ENCODE measurements at regions not wholly inside any gene's neighbourhood (a gene's known extent, or its start where the extent isn't known, plus 50 kb on each side); places are given as distances from the start of the nearest gene placed in this dataset.

- Mint-ChIP-seq H3K27ac (no peak overlapping the region), H3K9me3 (no peaks in the 10 kb centered on the region), H3K36me3 (no peaks in the 10 kb centered on the region), H3K4me3 (no peak overlapping the region), H3K4me1 (no peaks in the 10 kb centered on the region), H3K27me3 (peaks cover 2% of the 10 kb centered on the region)
- POLR2A ChIA-PET: no interaction called here
- DNase-seq: no peak
- no peak for ATAC-seq (ENCODE audit: low read depth)
Observed at GRCh38 chr2:16021611-16022363, 81.4 kb downstream of the MYCN start.

GRCh38 chr2:16020389-16021008 is 80.1 kb downstream of the MYCN start:
- peaks cover 2% of the 10 kb centered on the region for H3K27me3 Mint-ChIP-seq
- no peak overlapping the region for H3K27ac Mint-ChIP-seq
- H3K36me3 Mint-ChIP-seq: no peaks in the 10 kb centered on the region
- H3K4me1 Mint-ChIP-seq: no peaks in the 10 kb centered on the region
- no peak for DNase-seq
- no peaks in the 10 kb centered on the region for H3K9me3 Mint-ChIP-seq
- H3K4me3 Mint-ChIP-seq: no peak overlapping the region
- ATAC-seq (ENCODE audit: low read depth): no peak
- POLR2A ChIA-PET: no interaction called here

- Mint-ChIP-seq H3K4me3 (no peak overlapping the region), H3K9me3 (no peaks in the 10 kb centered on the region), H3K4me1 (no peaks in the 10 kb centered on the region), H3K27ac (no peak overlapping the region), H3K27me3 (peaks cover 3% of the 10 kb centered on the region), H3K36me3 (no peaks in the 10 kb centered on the region)
- no peak for DNase-seq
- POLR2A ChIA-PET: no interaction called here
- no peak for ATAC-seq (ENCODE audit: low read depth)
Observed at GRCh38 chr2:16019617-16020351, 79.4 kb downstream of the MYCN start.

GRCh38 chr2:16019060-16019480 is 78.7 kb downstream of the MYCN start:
- peaks cover 10% of the 10 kb centered on the region for H3K27me3 Mint-ChIP-seq
- no peaks in the 10 kb centered on the region for H3K9me3 Mint-ChIP-seq
- no peak for ATAC-seq (ENCODE audit: low read depth)
- no peaks in the 10 kb centered on the region for H3K4me1 Mint-ChIP-seq
- no peak for DNase-seq
- H3K36me3 Mint-ChIP-seq: no peaks in the 10 kb centered on the region
- no peak overlapping the region for H3K27ac Mint-ChIP-seq
- POLR2A ChIA-PET: no interaction called here
- no peak overlapping the region for H3K4me3 Mint-ChIP-seq

GRCh38 chr2:16018277-16019059 is 78.1 kb downstream of the MYCN start:
- Mint-ChIP-seq H3K27me3 (peaks cover 16% of the 10 kb centered on the region), H3K36me3 (no peaks in the 10 kb centered on the region), H3K9me3 (no peaks in the 10 kb centered on the region), H3K27ac (no peak overlapping the region), H3K4me3 (no peak overlapping the region), H3K4me1 (peaks cover 3% of the 10 kb centered on the region)
- POLR2A ChIA-PET: no interaction called here
- ATAC-seq (ENCODE audit: low read depth): no peak
- no peak for DNase-seq

- POLR2A ChIA-PET: no interaction called here
- DNase-seq: no peak
- Mint-ChIP-seq H3K36me3 (no peaks in the 10 kb centered on the region), H3K27me3 (peaks cover 23% of the 10 kb centered on the region), H3K4me1 (peaks cover 4% of the 10 kb centered on the region), H3K27ac (no peak overlapping the region), H3K9me3 (no peaks in the 10 kb centered on the region), H3K4me3 (no peak overlapping the region)
- no peak for ATAC-seq (ENCODE audit: low read depth)
Observed at GRCh38 chr2:16016282-16016681, 75.9 kb downstream of the MYCN start.

GRCh38 chr2:16015903-16016265 is 75.5 kb downstream of the MYCN start:
- Mint-ChIP-seq H3K27ac (no peak overlapping the region), H3K36me3 (no peaks in the 10 kb centered on the region), H3K4me1 (peaks cover 4% of the 10 kb centered on the region), H3K27me3 (peaks cover 23% of the 10 kb centered on the region), H3K9me3 (no peaks in the 10 kb centered on the region), H3K4me3 (no peak overlapping the region)
- DNase-seq (no peak), ATAC-seq (ENCODE audit: low read depth) (no peak)
- POLR2A ChIA-PET: no interaction called here

GRCh38 chr2:16015210-16015902 is 75.0 kb downstream of the MYCN start:
- peaks cover 4% of the 10 kb centered on the region for H3K4me1 Mint-ChIP-seq
- ATAC-seq (ENCODE audit: low read depth) (no peak), DNase-seq (no peak)
- no peaks in the 10 kb centered on the region for H3K36me3 Mint-ChIP-seq
- H3K4me3 Mint-ChIP-seq: no peak overlapping the region
- H3K27ac Mint-ChIP-seq: no peak overlapping the region
- H3K27me3 Mint-ChIP-seq: peaks cover 23% of the 10 kb centered on the region
- no peaks in the 10 kb centered on the region for H3K9me3 Mint-ChIP-seq
- POLR2A ChIA-PET: no interaction called here

GRCh38 chr2:16014802-16015201 is 74.5 kb downstream of the MYCN start:
- Mint-ChIP-seq H3K27ac (no peak overlapping the region), H3K4me1 (peaks cover 4% of the 10 kb centered on the region), H3K27me3 (peaks cover 23% of the 10 kb centered on the region), H3K4me3 (no peak overlapping the region), H3K9me3 (no peaks in the 10 kb centered on the region), H3K36me3 (no peaks in the 10 kb centered on the region)
- ATAC-seq (ENCODE audit: low read depth): no peak
- POLR2A ChIA-PET: no interaction called here
- no peak for DNase-seq

- no peaks in the 10 kb centered on the region for H3K36me3 Mint-ChIP-seq
- POLR2A ChIA-PET: no interaction called here
- H3K4me3 Mint-ChIP-seq: no peak overlapping the region
- peaks cover 23% of the 10 kb centered on the region for H3K27me3 Mint-ChIP-seq
- ATAC-seq (ENCODE audit: low read depth) (no peak), DNase-seq (no peak)
- no peaks in the 10 kb centered on the region for H3K9me3 Mint-ChIP-seq
- peaks cover 4% of the 10 kb centered on the region for H3K4me1 Mint-ChIP-seq
- no peak overlapping the region for H3K27ac Mint-ChIP-seq
Observed at GRCh38 chr2:16014041-16014787, 73.9 kb downstream of the MYCN start.

GRCh38 chr2:16013359-16013911 is 73.1 kb downstream of the MYCN start:
- Mint-ChIP-seq H3K27ac (no peak overlapping the region), H3K4me3 (no peak overlapping the region), H3K27me3 (peaks cover 23% of the 10 kb centered on the region), H3K36me3 (no peaks in the 10 kb centered on the region), H3K4me1 (peaks cover 4% of the 10 kb centered on the region), H3K9me3 (no peaks in the 10 kb centered on the region)
- ATAC-seq (ENCODE audit: low read depth) (no peak), DNase-seq (no peak)
- POLR2A ChIA-PET: no interaction called here

GRCh38 chr2:16012626-16013358 is 72.4 kb downstream of the MYCN start:
- DNase-seq (no peak), ATAC-seq (ENCODE audit: low read depth) (no peak)
- Mint-ChIP-seq H3K4me1 (peaks cover 4% of the 10 kb centered on the region), H3K27me3 (peaks cover 23% of the 10 kb centered on the region), H3K27ac (no peak overlapping the region), H3K9me3 (no peaks in the 10 kb centered on the region), H3K4me3 (no peak overlapping the region), H3K36me3 (no peaks in the 10 kb centered on the region)
- POLR2A ChIA-PET: no interaction called here

Data from activated naive CD8-positive, alpha-beta T cell treated with anti-CD3 and anti-CD28 coated beads, Interleukin-2, amount 10 ng/mL, durations not matched to agents 7 days and 5 days (primary cell).